ENCODE measurements at regions not wholly inside any gene's neighbourhood (a gene's known extent, or its start where the extent isn't known, plus 50 kb on each side); places are given as distances from the start of the nearest gene placed in this dataset.

GRCh38 chr2:187180529-187180928 lies 267.5 kb downstream of the CALCRL start:
- Histone ChIP-seq H3K4me1 (ENCODE audit: insufficient read depth) (no peaks in the 10 kb centered on the region), H3K79me2 (replicated peaks; ENCODE audit: insufficient read depth) (no peaks in the 10 kb centered on the region), H4K20me1 (replicated peaks; ENCODE audit: insufficient read depth) (no peaks in the 10 kb centered on the region), H3K4me2 (no peak overlapping the region), H3K4me3 (no peak overlapping the region), H2AFZ (no peak overlapping the region), H3K9me2 (ENCODE audit: insufficient read depth) (no peaks in the 10 kb centered on the region; the same call in 1 of the 2 replicates), H3F3A (replicated peaks; ENCODE audit: low read depth) (no peaks in the 10 kb centered on the region), H3K27me3 (ENCODE audit: insufficient read depth) (no peaks in the 10 kb centered on the region), H3K27ac (ENCODE audit: low read depth) (no peak overlapping the region), H3K36me3 (ENCODE audit: insufficient read depth) (no peaks in the 10 kb centered on the region)
- Mint-ChIP-seq H3K4me1 (no peaks in the 10 kb centered on the region), H3K27me3 (ENCODE audit: insufficient read depth, low read depth, poor library complexity) (no peaks in the 10 kb centered on the region), H3K36me3 (ENCODE audit: low read depth) (peaks cover 6% of the 10 kb centered on the region), H3K9me3 (peaks cover 11% of the 10 kb centered on the region; the same call in 2 of the 3 replicates), H3K27ac (no peak overlapping the region), H3K4me3 (no peak overlapping the region)
- DNase-seq (ENCODE audit: low spot score): no peak
- TF ChIP-seq POLR2AphosphoS5 (IDR thresholded peaks at IDR 0.05; ENCODE audit: low read depth) (no peak), CREB1 (CRISPR knock-in tag; IDR thresholded peaks at IDR 0.05; ENCODE audit: low read depth) (no peak), ZNF331 (CRISPR knock-in tag; IDR thresholded peaks at IDR 0.05; ENCODE audit: low read depth) (no peak), ZNF114 (CRISPR knock-in tag; IDR thresholded peaks at IDR 0.05) (no peak), EZH2 (IDR thresholded peaks at IDR 0.05; ENCODE audit: low read depth, unreplicated experiment) (no peak), JUNB (IDR thresholded peaks at IDR 0.05; ENCODE audit: unreplicated experiment) (no peak), CTCF (conservative IDR thresholded peaks at IDR 0.05; ENCODE audit: low read depth in 2 of 2) (no peak), STAT1 (IDR thresholded peaks at IDR 0.05; ENCODE audit: unreplicated experiment) (no peak), NANOG (IDR thresholded peaks at IDR 0.05; ENCODE audit: borderline replicate concordance) (no peak), EZH2phosphoT487 (IDR thresholded peaks at IDR 0.05; ENCODE audit: unreplicated experiment) (no peak)
- TF ChIP-seq, protein P1, sequence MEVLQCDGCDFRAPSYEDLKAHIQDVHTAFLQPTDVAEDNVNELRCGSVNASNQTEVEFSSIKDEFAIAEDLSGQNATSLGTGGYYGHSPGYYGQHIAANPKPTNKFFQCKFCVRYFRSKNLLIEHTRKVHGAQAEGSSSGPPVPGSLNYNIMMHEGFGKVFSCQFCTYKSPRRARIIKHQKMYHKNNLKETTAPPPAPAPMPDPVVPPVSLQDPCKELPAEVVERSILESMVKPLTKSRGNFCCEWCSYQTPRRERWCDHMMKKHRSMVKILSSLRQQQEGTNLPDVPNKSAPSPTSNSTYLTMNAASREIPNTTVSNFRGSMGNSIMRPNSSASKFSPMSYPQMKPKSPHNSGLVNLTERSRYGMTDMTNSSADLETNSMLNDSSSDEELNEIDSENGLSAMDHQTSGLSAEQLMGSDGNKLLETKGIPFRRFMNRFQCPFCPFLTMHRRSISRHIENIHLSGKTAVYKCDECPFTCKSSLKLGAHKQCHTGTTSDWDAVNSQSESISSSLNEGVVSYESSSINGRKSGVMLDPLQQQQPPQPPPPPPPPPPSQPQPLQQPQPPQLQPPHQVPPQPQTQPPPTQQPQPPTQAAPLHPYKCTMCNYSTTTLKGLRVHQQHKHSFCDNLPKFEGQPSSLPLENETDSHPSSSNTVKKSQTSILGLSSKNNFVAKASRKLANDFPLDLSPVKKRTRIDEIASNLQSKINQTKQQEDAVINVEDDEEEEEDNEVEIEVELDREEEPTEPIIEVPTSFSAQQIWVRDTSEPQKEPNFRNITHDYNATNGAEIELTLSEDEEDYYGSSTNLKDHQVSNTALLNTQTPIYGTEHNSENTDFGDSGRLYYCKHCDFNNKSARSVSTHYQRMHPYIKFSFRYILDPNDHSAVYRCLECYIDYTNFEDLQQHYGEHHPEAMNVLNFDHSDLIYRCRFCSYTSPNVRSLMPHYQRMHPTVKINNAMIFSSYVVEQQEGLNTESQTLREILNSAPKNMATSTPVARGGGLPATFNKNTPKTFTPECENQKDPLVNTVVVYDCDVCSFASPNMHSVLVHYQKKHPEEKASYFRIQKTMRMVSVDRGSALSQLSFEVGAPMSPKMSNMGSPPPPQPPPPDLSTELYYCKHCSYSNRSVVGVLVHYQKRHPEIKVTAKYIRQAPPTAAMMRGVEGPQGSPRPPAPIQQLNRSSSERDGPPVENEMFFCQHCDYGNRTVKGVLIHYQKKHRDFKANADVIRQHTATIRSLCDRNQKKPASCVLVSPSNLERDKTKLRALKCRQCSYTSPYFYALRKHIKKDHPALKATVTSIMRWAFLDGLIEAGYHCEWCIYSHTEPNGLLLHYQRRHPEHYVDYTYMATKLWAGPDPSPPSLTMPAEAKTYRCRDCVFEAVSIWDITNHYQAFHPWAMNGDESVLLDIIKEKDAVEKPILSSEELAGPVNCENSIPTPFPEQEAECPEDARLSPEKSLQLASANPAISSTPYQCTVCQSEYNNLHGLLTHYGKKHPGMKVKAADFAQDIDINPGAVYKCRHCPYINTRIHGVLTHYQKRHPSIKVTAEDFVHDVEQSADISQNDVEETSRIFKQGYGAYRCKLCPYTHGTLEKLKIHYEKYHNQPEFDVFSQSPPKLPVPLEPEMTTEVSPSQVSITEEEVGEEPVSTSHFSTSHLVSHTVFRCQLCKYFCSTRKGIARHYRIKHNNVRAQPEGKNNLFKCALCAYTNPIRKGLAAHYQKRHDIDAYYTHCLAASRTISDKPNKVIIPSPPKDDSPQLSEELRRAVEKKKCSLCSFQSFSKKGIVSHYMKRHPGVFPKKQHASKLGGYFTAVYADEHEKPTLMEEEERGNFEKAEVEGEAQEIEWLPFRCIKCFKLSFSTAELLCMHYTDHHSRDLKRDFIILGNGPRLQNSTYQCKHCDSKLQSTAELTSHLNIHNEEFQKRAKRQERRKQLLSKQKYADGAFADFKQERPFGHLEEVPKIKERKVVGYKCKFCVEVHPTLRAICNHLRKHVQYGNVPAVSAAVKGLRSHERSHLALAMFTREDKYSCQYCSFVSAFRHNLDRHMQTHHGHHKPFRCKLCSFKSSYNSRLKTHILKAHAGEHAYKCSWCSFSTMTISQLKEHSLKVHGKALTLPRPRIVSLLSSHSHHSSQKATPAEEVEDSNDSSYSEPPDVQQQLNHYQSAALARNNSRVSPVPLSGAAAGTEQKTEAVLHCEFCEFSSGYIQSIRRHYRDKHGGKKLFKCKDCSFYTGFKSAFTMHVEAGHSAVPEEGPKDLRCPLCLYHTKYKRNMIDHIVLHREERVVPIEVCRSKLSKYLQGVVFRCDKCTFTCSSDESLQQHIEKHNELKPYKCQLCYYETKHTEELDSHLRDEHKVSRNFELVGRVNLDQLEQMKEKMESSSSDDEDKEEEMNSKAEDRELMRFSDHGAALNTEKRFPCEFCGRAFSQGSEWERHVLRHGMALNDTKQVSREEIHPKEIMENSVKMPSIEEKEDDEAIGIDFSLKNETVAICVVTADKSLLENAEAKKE (CRISPR knock-in tag; IDR thresholded peaks at IDR 0.05): no peak
- TF ChIP-seq, protein P2, sequence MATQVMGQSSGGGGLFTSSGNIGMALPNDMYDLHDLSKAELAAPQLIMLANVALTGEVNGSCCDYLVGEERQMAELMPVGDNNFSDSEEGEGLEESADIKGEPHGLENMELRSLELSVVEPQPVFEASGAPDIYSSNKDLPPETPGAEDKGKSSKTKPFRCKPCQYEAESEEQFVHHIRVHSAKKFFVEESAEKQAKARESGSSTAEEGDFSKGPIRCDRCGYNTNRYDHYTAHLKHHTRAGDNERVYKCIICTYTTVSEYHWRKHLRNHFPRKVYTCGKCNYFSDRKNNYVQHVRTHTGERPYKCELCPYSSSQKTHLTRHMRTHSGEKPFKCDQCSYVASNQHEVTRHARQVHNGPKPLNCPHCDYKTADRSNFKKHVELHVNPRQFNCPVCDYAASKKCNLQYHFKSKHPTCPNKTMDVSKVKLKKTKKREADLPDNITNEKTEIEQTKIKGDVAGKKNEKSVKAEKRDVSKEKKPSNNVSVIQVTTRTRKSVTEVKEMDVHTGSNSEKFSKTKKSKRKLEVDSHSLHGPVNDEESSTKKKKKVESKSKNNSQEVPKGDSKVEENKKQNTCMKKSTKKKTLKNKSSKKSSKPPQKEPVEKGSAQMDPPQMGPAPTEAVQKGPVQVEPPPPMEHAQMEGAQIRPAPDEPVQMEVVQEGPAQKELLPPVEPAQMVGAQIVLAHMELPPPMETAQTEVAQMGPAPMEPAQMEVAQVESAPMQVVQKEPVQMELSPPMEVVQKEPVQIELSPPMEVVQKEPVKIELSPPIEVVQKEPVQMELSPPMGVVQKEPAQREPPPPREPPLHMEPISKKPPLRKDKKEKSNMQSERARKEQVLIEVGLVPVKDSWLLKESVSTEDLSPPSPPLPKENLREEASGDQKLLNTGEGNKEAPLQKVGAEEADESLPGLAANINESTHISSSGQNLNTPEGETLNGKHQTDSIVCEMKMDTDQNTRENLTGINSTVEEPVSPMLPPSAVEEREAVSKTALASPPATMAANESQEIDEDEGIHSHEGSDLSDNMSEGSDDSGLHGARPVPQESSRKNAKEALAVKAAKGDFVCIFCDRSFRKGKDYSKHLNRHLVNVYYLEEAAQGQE (IDR thresholded peaks at IDR 0.05; ENCODE audit: unreplicated experiment): no peak
- TF ChIP-seq, protein P3, sequence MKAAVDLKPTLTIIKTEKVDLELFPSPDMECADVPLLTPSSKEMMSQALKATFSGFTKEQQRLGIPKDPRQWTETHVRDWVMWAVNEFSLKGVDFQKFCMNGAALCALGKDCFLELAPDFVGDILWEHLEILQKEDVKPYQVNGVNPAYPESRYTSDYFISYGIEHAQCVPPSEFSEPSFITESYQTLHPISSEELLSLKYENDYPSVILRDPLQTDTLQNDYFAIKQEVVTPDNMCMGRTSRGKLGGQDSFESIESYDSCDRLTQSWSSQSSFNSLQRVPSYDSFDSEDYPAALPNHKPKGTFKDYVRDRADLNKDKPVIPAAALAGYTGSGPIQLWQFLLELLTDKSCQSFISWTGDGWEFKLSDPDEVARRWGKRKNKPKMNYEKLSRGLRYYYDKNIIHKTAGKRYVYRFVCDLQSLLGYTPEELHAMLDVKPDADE (IDR thresholded peaks at IDR 0.05): no peak
- no peak for ATAC-seq

All from GM23338 (cell line).